IMR-90 (cell line): ENCODE measurements at regions not wholly inside any gene's neighbourhood (a gene's known extent, or its start where the extent isn't known, plus 50 kb on each side); places are given as distances from the start of the nearest gene placed in this dataset.

Experiments used
- ATAC-seq: fragments of 200-7000 bp; cut with Tn5 transposase; 2 replicates; pipeline ENCODE4 v1.9.1; 2020; ENCODE audit warnings: low read depth, mild to moderate bottlenecking, moderate library complexity
- BruUV-seq: library from RNA; stranded (reverse); fragments of 400-500 nt; replicated peaks from 2 replicates; lab custom pipeline; 2021; lab: Mats Ljungman, UMichigan
- CTCF ChIA-PET: fragments of 300-600 bp; formaldehyde crosslinking; extraction: SDS; loops from one replicate; lab custom pipeline; 2021; ENCODE audit warnings: antibody characterized with exemption; lab: Yijun Ruan, JAX
- POLR2A ChIA-PET: fragments of 300-600 bp; sonication (Branson Sonifier 250); formaldehyde crosslinking; loops from one replicate; lab custom pipeline; 2022; ENCODE audit warnings: antibody characterized with exemption; ENCODE audit not compliant: unreplicated experiment; lab: Charles Lee
- DNase-seq: peaks from one replicate; pipeline ENCODE4 v3.0.0; 2013
- H2AFZ ChIP-seq: replicated peaks from 2 replicates; pipeline ENCODE3; 2013; ENCODE audit warnings: low read length, mild to moderate bottlenecking; ENCODE audit not compliant: poor library complexity
- H2AK5ac ChIP-seq: 2 replicates; pipeline ENCODE4 v1.6.1; 2013; ENCODE audit warnings: low read depth, low read length, inconsistent platforms
- H2AK9ac ChIP-seq: replicated peaks from 2 replicates; pipeline ENCODE3; 2013; ENCODE audit warnings: mild to moderate bottlenecking, low read depth, low read length, moderate library complexity; ENCODE audit not compliant: poor library complexity
- H2BK120ac ChIP-seq: 2 replicates; pipeline ENCODE4 v1.6.1; 2013; ENCODE audit warnings: low read depth, low read length, inconsistent platforms
- H2BK15ac ChIP-seq: 3 replicates; pipeline ENCODE4 v1.6.1; 2013; ENCODE audit warnings: low read depth, low read length, inconsistent platforms
- H2BK20ac ChIP-seq: 2 replicates; pipeline ENCODE4 v1.6.1; 2013; ENCODE audit warnings: low read depth, mild to moderate bottlenecking, inconsistent platforms, low read length, moderate library complexity
- H2BK5ac ChIP-seq: 2 replicates; pipeline ENCODE4 v1.6.1; 2013; ENCODE audit warnings: mild to moderate bottlenecking, low read depth, low read length, inconsistent platforms; ENCODE audit not compliant: poor library complexity, severe bottlenecking
- H3K14ac ChIP-seq: replicated peaks from 2 replicates; pipeline ENCODE4 v1.6.1; 2013; ENCODE audit warnings: low read depth, low read length, inconsistent platforms
- H3K18ac ChIP-seq: 2 replicates; pipeline ENCODE4 v1.6.1; 2013; ENCODE audit warnings: low read depth, low read length, control low read depth
- H3K23ac ChIP-seq: 2 replicates; pipeline ENCODE4 v1.6.1; 2013; ENCODE audit warnings: low read depth, low read length, inconsistent platforms
- H3K27ac ChIP-seq: 2 replicates; pipeline ENCODE4 v1.5.1; 2013; ENCODE audit warnings: mild to moderate bottlenecking, control low read depth, low read length; ENCODE audit not compliant: insufficient read depth
- H3K27me3 ChIP-seq: 2 replicates; pipeline ENCODE4 v1.6.1; 2013; ENCODE audit warnings: low read length; ENCODE audit not compliant: control insufficient read depth, insufficient read depth
- H3K36me3 ChIP-seq: 2 replicates; pipeline ENCODE4 v1.6.1; 2013; ENCODE audit warnings: low read length, mixed read lengths; ENCODE audit not compliant: control insufficient read depth, insufficient read depth
- H3K4ac ChIP-seq: 2 replicates; pipeline ENCODE4 v1.6.1; 2013; ENCODE audit warnings: low read depth, low read length, inconsistent platforms
- H3K4me1 ChIP-seq: 2 replicates; pipeline ENCODE4 v1.6.1; 2013; ENCODE audit warnings: low read length, mixed read lengths; ENCODE audit not compliant: control insufficient read depth, insufficient read depth
- H3K4me2 ChIP-seq: 2 replicates; pipeline ENCODE4 v1.6.1; 2013; ENCODE audit warnings: low read depth, mild to moderate bottlenecking, control low read depth, low read length, moderate library complexity
- H3K4me3 ChIP-seq: 2 replicates; pipeline ENCODE4 v1.5.1; 2013; ENCODE audit warnings: low read depth, mild to moderate bottlenecking, control low read depth, low read length, moderate library complexity; ENCODE audit not compliant: insufficient read depth
- H3K56ac ChIP-seq: 2 replicates; pipeline ENCODE4 v1.6.1; 2013; ENCODE audit warnings: low read length, inconsistent platforms; ENCODE audit not compliant: insufficient read depth; ENCODE audit errors: extremely low read depth
- H3K79me1 ChIP-seq, 2 experiments: 2 replicates each; pipeline ENCODE4 v1.6.1; 2013; ENCODE audit warnings: low read length in 2 of 2, inconsistent platforms in 1 of 2, low read depth in 1 of 2
- H3K9ac ChIP-seq: 2 replicates; pipeline ENCODE4 v1.6.1; 2013; ENCODE audit warnings: low read depth, low read length, control low read depth
- H3K9me1 ChIP-seq: 2 replicates; pipeline ENCODE4 v1.6.1; 2013; ENCODE audit warnings: low read length, inconsistent platforms; ENCODE audit not compliant: insufficient read depth
- H3K9me3 ChIP-seq: 2 replicates; pipeline ENCODE4 v1.6.1; 2013; ENCODE audit warnings: low read length; ENCODE audit not compliant: control insufficient read depth, insufficient read depth
- H4K20me1 ChIP-seq: 2 replicates; pipeline ENCODE4 v1.6.1; 2013; ENCODE audit warnings: low read length, inconsistent platforms; ENCODE audit not compliant: insufficient read depth
- H4K5ac ChIP-seq: 2 replicates; pipeline ENCODE4 v1.6.1; 2013; ENCODE audit warnings: mild to moderate bottlenecking, low read depth, low read length, control low read depth
- H4K8ac ChIP-seq, 2 experiments: 2 replicates each; pipeline ENCODE4 v1.6.1; 2013; ENCODE audit warnings: low read depth in 2 of 2, low read length in 2 of 2, control low read depth in 1 of 2, inconsistent platforms in 1 of 2
- H4K91ac ChIP-seq: 2 replicates; pipeline ENCODE4 v1.6.1; 2013; ENCODE audit warnings: low read depth, low read length, inconsistent platforms; ENCODE audit not compliant: insufficient read depth
- CEBPB ChIP-seq: IDR thresholded peaks from 2 replicates; pipeline ENCODE4 v1.6.1; 2012; ENCODE audit warnings: low read depth, low read length, improper control_type of control experiment
- dilution Hi-C: fragments of 300-500 bp; cut with HindIII; formaldehyde crosslinking; loops from one replicate; pipeline ENCODE4 v1.14.3; 2018; ENCODE audit warnings: low sequenced_read_pairs; ENCODE audit not compliant: unreplicated experiment
- in situ Hi-C: fragments of 300-500 bp; cut with MboI; formaldehyde crosslinking; loops from 3 replicates; pipeline ENCODE4 v1.14.3; 2019; ENCODE audit warnings: low sequenced_read_pairs, inconsistent platforms, mixed read lengths
- intact Hi-C: fragments of 100-400 bp; cut with micrococcal nuclease; formaldehyde crosslinking; loops from 2 replicates; pipeline ENCODE4 v1.10.0; 2022
- TF ChIP-seq, protein P1 (sequence below): fragments of 150-350 bp; IDR thresholded peaks from 2 replicates; pipeline ENCODE4 v1.6.1; 2017; ENCODE audit warnings: mild to moderate bottlenecking, antibody characterized with exemption, low read length, low read depth

DNA sequence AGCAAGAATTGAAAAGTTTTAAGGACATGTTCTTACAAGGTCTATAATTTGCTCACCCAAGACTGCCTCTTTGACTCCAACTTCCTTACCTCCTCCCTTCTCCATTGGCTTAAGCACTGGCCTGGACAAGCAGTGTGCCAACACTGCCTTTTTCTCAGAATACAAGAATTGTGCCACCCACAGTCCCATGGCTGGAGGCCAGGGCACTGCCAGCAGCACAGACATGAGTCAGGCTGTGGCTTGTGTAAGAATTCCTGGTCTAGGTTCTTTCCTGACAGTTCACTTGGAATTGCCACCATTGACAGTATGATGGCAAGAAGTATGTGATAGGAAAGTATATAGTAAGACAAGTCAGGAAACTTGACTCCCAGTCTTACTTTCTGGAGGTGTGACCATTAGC, 202.7 kb upstream of the MARCKS start:
- Histone ChIP-seq H3K4me1 (peaks cover 2% of the 10 kb centered on the region; the same call in 1 of the 2 replicates), H3K4ac (no peak overlapping the region), H2BK5ac (no peak overlapping the region), H4K5ac (no peak overlapping the region; the same call in 1 of the 2 replicates), H3K4me2 (no peak overlapping the region), H4K20me1 (no peaks in the 10 kb centered on the region), H4K8ac (no peak overlapping the region), H3K4me3 (no peak overlapping the region), H3K14ac (no peak overlapping the region), H2BK120ac (no peak overlapping the region), H3K36me3 (no peaks in the 10 kb centered on the region), H3K9ac (no peak overlapping the region), H2AK5ac (no peak overlapping the region), H3K9me1 (no peaks in the 10 kb centered on the region; the same call in 1 of the 2 replicates), H3K79me1 (no peaks in the 10 kb centered on the region), H3K9me3 (no peaks in the 10 kb centered on the region), H2AK9ac (no peak overlapping the region), H3K23ac (no peak overlapping the region), H3K27ac (no peak overlapping the region), H3K56ac (no peak overlapping the region), H2AFZ (no peak overlapping the region), H3K27me3 (no peaks in the 10 kb centered on the region; the same call in 1 of the 2 replicates), H3K18ac (no peak overlapping the region), H2BK15ac (no peak overlapping the region), H4K91ac (no peak overlapping the region), H2BK20ac (no peak overlapping the region)
- peak; percentile 30 for DNase-seq
- peak; percentile 40 for ATAC-seq
- ChIA-PET POLR2A (no interaction called here), CTCF (interaction anchor here (1.1 kb wide), 1 partner anchor 204 kb away, joined by 3 read pairs; no protein-coding TSS in a partner anchor)
- in situ Hi-C loops (no loop called here), dilution Hi-C loops (no loop called here), intact Hi-C loops (no loop called here)
- TF ChIP-seq CEBPB, result peak; percentile 25; the same call in 1 of the 2 replicates
- TF ChIP-seq, protein P1, sequence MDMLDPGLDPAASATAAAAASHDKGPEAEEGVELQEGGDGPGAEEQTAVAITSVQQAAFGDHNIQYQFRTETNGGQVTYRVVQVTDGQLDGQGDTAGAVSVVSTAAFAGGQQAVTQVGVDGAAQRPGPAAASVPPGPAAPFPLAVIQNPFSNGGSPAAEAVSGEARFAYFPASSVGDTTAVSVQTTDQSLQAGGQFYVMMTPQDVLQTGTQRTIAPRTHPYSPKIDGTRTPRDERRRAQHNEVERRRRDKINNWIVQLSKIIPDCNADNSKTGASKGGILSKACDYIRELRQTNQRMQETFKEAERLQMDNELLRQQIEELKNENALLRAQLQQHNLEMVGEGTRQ, result no peak
- BruUV-seq, result no TSS peak
